ENCODE measurements at regions not wholly inside any gene's neighbourhood (a gene's known extent, or its start where the extent isn't known, plus 50 kb on each side); places are given as distances from the start of the nearest gene placed in this dataset.

DNA sequence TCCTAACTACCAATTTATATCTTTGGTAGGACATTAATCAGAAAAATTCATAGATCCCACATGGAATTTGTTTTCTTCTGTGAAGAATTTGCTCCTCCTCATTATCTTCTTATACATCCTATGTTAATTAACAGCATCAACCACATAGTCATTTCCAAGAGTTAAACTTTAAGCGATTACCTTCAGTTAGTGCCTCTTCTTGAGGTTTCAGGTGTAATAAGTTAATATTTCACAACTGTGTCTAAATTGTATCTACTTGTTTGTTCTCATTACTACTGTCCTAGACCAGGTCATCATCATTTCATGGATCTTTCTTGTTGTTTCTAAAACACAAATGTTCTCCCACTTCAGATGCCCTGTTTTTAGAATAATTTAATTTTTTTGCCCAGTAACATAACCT lies 457.9 kb downstream of the FAT4 start:
- TF ChIP-seq, protein P1, sequence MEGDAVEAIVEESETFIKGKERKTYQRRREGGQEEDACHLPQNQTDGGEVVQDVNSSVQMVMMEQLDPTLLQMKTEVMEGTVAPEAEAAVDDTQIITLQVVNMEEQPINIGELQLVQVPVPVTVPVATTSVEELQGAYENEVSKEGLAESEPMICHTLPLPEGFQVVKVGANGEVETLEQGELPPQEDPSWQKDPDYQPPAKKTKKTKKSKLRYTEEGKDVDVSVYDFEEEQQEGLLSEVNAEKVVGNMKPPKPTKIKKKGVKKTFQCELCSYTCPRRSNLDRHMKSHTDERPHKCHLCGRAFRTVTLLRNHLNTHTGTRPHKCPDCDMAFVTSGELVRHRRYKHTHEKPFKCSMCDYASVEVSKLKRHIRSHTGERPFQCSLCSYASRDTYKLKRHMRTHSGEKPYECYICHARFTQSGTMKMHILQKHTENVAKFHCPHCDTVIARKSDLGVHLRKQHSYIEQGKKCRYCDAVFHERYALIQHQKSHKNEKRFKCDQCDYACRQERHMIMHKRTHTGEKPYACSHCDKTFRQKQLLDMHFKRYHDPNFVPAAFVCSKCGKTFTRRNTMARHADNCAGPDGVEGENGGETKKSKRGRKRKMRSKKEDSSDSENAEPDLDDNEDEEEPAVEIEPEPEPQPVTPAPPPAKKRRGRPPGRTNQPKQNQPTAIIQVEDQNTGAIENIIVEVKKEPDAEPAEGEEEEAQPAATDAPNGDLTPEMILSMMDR (IDR thresholded peaks at IDR 0.05; ENCODE audit: unreplicated experiment), result no peak
- DNase-seq (ENCODE audit: low spot score in 2 of 2, unreplicated experiment in 2 of 2), result no peak
- Mint-ChIP-seq H3K9me3 (peaks cover 27% of the 10 kb centered on the region), H3K36me3 (peaks cover 4% of the 10 kb centered on the region), H3K27ac (no peak overlapping the region), H3K4me3 (no peak overlapping the region), H3K27me3 (ENCODE audit: low read depth) (peaks cover 37% of the 10 kb centered on the region), H3K4me1 (peaks cover 8% of the 10 kb centered on the region)

DNA sequence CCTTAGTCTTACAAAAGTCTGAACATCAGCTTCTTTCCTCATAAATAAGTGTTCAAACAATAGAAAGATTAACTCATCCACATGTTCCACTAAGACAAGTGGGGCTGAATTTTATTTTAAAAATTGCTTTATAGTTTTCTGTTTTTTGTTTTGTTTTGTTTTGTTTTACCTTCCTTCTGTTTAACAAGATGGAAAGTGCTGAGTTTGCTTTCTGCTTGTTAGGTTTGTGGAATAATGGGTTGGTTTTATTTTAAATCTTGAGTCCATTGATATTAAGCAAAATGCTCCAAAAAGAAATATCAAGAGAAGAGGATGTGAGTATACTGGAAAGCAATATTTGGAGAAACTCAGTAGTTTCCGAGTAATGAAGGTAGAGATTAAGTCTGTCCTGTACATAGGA lies 458.7 kb downstream of the FAT4 start:
- Mint-ChIP-seq H3K4me1 (peaks cover 8% of the 10 kb centered on the region), H3K9me3 (peaks cover 29% of the 10 kb centered on the region), H3K36me3 (peaks cover 4% of the 10 kb centered on the region)

DNA sequence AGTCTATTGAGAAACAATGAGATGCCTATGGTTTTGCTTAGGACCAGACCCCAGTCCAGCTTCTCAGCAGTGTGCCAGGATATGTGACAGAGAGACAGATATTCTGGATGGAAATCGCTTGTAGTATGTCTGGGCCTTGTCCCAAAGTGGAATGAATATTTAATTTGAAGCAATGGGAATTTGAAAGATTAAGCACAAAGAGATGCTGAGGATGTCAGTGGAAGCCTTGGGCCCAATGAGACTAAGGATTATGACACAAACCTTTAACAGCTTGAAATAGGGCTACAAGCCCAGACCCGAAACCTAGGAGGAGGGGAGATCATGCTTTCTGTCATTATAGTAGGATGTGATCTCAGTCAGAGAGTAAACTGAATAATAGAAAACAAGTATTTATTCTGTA lies 459.2 kb downstream of the FAT4 start:
- TF ChIP-seq, protein P1 (IDR thresholded peaks at IDR 0.05; ENCODE audit: unreplicated experiment), result no peak
- H3K27me3 Mint-ChIP-seq (ENCODE audit: low read depth), result peaks cover 29% of the 10 kb centered on the region
- no peak for DNase-seq (ENCODE audit: low spot score in 2 of 2, unreplicated experiment in 2 of 2)
- peaks cover 4% of the 10 kb centered on the region for H3K36me3 Mint-ChIP-seq
- no peak overlapping the region for H3K4me3 Mint-ChIP-seq
- H3K27ac Mint-ChIP-seq, result no peak overlapping the region
- peaks cover 32% of the 10 kb centered on the region for H3K9me3 Mint-ChIP-seq
- peaks cover 8% of the 10 kb centered on the region for H3K4me1 Mint-ChIP-seq

More for the DNA sequence above, 458.7 kb downstream of the FAT4 start:
- H3K27me3 Mint-ChIP-seq (ENCODE audit: low read depth), result peaks cover 29% of the 10 kb centered on the region
- no peak for DNase-seq (ENCODE audit: low spot score in 2 of 2, unreplicated experiment in 2 of 2)
- H3K4me3 Mint-ChIP-seq, result no peak overlapping the region
- TF ChIP-seq, protein P1 (IDR thresholded peaks at IDR 0.05; ENCODE audit: unreplicated experiment), result no peak
- H3K27ac Mint-ChIP-seq, result no peak overlapping the region

DNA sequence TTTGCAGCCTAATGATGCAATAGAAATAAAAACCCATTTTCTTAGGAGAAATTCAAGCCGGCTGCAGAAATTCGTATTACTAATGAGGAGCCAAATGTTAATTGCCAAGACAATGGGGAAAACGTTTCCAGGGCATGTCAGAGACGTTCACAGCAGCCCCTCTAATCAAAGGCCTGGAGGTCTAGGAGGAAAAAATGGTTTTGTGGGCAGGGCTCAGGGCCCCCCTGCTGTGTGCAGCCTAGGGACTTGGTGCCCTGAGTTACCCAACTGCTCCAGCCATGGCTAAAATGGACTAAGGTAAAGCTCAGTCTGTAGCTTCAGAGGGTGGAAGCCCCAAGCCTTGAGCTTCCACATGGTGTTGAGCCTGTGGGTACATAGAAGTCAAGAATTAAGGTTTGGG lies 461.4 kb downstream of the FAT4 start:
- no peak overlapping the region for H3K4me3 Mint-ChIP-seq
- peaks cover 4% of the 10 kb centered on the region for H3K36me3 Mint-ChIP-seq
- no peak for DNase-seq (ENCODE audit: low spot score in 2 of 2, unreplicated experiment in 2 of 2)
- H3K27me3 Mint-ChIP-seq (ENCODE audit: low read depth), result peaks cover 35% of the 10 kb centered on the region
- peaks cover 32% of the 10 kb centered on the region for H3K9me3 Mint-ChIP-seq
- TF ChIP-seq, protein P1 (IDR thresholded peaks at IDR 0.05; ENCODE audit: unreplicated experiment), result no peak
- peaks cover 11% of the 10 kb centered on the region for H3K4me1 Mint-ChIP-seq
- H3K27ac Mint-ChIP-seq, result no peak overlapping the region

DNA sequence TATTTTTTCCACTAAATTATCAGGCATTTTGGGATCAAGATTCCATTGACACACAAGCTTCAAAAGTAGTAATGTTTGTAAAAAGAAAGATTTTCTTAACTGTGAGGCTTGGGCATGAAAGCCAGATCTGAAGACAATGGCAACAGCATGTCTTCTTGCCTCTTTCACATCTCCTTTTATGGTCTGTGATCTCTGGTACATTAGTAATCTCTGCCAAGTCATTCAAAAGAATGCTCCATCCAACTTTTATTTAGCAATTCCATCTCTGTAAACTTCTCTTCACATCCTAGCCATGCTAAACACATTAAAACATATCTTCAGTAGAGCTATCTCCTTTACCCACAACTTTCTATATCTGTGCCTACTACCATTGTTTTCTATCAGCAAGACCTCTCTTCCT lies 465.4 kb downstream of the FAT4 start:
- H3K4me3 Mint-ChIP-seq, result no peak overlapping the region
- H3K36me3 Mint-ChIP-seq, result peaks cover 1% of the 10 kb centered on the region
- no peak for DNase-seq (ENCODE audit: low spot score in 2 of 2, unreplicated experiment in 2 of 2)
- H3K27me3 Mint-ChIP-seq (ENCODE audit: low read depth), result peaks cover 6% of the 10 kb centered on the region
- TF ChIP-seq, protein P1 (IDR thresholded peaks at IDR 0.05; ENCODE audit: unreplicated experiment), result no peak
- H3K9me3 Mint-ChIP-seq, result peaks cover 23% of the 10 kb centered on the region
- H3K27ac Mint-ChIP-seq, result no peak overlapping the region
- peaks cover 11% of the 10 kb centered on the region for H3K4me1 Mint-ChIP-seq

DNA sequence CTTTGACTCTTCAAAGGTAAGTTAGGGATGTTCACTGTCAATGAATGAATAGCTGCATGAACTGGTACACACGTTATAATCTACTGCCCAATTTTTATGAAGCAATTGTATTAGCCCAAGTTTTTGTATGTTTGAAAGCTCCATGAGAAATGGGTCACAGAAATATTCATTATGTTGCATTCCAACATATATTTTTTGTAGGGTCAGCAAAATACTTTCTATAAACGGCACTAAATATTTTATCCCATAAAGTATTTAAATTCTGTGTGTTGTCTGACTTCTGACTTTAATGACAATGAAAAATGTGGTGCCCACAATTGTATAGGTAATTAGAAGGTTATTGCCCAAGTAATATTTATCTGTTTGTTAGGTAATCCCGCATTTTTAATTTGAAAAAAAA lies 466.0 kb downstream of the FAT4 start:
- Mint-ChIP-seq H3K4me3 (no peak overlapping the region), H3K27me3 (ENCODE audit: low read depth) (peaks cover 6% of the 10 kb centered on the region), H3K27ac (no peak overlapping the region), H3K4me1 (peaks cover 11% of the 10 kb centered on the region), H3K9me3 (peaks cover 20% of the 10 kb centered on the region), H3K36me3 (no peaks in the 10 kb centered on the region)
- no peak for DNase-seq (ENCODE audit: low spot score in 2 of 2, unreplicated experiment in 2 of 2)
- TF ChIP-seq, protein P1 (IDR thresholded peaks at IDR 0.05; ENCODE audit: unreplicated experiment), result no peak
